ENCODE measurements at regions not wholly inside any gene's neighbourhood (a gene's known extent, or its start where the extent isn't known, plus 50 kb on each side); places are given as distances from the start of the nearest gene placed in this dataset.

DNA sequence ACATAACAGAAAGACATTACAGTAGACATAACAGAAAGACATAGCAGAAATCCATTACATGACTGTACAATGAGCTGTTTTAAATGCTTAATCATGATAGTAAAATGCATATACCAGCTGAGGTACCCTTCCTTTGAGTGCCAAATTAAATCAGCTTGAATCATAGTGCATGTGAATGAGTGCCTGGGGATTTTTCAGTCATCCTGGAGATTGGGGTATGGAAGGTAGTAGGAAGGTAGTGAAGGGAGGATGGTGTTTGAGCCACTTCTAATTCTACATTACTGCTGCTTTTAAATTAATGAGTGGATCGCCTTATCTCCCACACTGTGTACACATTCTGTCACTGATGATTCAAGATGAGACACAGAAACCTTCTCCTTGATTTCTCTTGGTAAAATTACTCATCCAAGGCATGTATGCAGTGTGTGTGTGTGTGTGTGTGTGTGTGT is 534.2 kb downstream of the LRFN5 start:
- intact Hi-C loops (cut with DNase I), result no loop called here
- Histone ChIP-seq H3K4me3 (ENCODE audit: low read length in 3 of 3) (no peak overlapping the region), H3K27me3 (ENCODE audit: control insufficient read depth, insufficient read depth, low read length) (no peaks in the 10 kb centered on the region), H3K4me1 (ENCODE audit: control insufficient read depth in 2 of 3, insufficient read depth in 2 of 3, low read depth in 1 of 3, low read length in 3 of 3) (no peaks in the 10 kb centered on the region), H3K9me3 (ENCODE audit: control insufficient read depth in 2 of 3, insufficient read depth in 1 of 3, low read length in 3 of 3) (no peaks in the 10 kb centered on the region), H3K27ac (ENCODE audit: low read depth in 2 of 2, low read length in 2 of 2) (no peak overlapping the region), H3K36me3 (ENCODE audit: control insufficient read depth in 2 of 3, insufficient read depth in 3 of 3, low read length in 3 of 3) (no peaks in the 10 kb centered on the region), H3K9ac (ENCODE audit: low read length in 3 of 3) (no peak overlapping the region)
- TF ChIP-seq, protein P1, sequence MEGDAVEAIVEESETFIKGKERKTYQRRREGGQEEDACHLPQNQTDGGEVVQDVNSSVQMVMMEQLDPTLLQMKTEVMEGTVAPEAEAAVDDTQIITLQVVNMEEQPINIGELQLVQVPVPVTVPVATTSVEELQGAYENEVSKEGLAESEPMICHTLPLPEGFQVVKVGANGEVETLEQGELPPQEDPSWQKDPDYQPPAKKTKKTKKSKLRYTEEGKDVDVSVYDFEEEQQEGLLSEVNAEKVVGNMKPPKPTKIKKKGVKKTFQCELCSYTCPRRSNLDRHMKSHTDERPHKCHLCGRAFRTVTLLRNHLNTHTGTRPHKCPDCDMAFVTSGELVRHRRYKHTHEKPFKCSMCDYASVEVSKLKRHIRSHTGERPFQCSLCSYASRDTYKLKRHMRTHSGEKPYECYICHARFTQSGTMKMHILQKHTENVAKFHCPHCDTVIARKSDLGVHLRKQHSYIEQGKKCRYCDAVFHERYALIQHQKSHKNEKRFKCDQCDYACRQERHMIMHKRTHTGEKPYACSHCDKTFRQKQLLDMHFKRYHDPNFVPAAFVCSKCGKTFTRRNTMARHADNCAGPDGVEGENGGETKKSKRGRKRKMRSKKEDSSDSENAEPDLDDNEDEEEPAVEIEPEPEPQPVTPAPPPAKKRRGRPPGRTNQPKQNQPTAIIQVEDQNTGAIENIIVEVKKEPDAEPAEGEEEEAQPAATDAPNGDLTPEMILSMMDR (IDR thresholded peaks at IDR 0.05; ENCODE audit: borderline replicate concordance, extremely low read depth, insufficient read depth), result no peak
- DNase-seq (no peak), FAIRE-seq (no peak)

DNA sequence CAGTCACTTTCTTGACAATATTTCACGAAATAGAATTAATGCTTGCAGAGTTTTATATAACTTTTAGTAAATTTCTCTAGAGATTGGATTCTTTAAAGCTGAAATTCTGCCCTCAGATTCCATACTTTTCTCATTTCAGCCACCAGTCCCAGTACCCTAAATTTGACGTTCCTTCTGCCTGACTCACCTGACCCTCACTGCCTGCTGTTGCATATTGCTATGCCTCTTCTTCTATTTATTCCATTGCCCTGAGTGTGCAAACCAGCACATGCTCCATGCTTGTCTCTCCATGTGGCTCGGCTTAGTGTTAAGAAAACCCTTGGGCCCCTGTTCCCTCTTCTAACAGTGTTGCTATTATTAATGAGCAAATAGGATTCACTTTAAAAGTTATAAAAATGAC is 533.3 kb downstream of the LRFN5 start:
- Histone ChIP-seq H3K9ac (ENCODE audit: low read length in 3 of 3) (no peak overlapping the region), H3K4me1 (ENCODE audit: control insufficient read depth in 2 of 3, insufficient read depth in 2 of 3, low read depth in 1 of 3, low read length in 3 of 3) (no peaks in the 10 kb centered on the region), H3K36me3 (ENCODE audit: control insufficient read depth in 2 of 3, insufficient read depth in 3 of 3, low read length in 3 of 3) (no peaks in the 10 kb centered on the region), H3K27me3 (ENCODE audit: control insufficient read depth, insufficient read depth, low read length) (no peaks in the 10 kb centered on the region), H3K4me3 (ENCODE audit: low read length in 3 of 3) (no peak overlapping the region), H3K9me3 (ENCODE audit: control insufficient read depth in 2 of 3, insufficient read depth in 1 of 3, low read length in 3 of 3) (no peaks in the 10 kb centered on the region), H3K27ac (ENCODE audit: low read depth in 2 of 2, low read length in 2 of 2) (no peak overlapping the region)
- intact Hi-C loops (cut with DNase I), result no loop called here
- DNase-seq, result no peak
- no peak for FAIRE-seq
- TF ChIP-seq, protein P1 (IDR thresholded peaks at IDR 0.05; ENCODE audit: borderline replicate concordance, extremely low read depth, insufficient read depth), result no peak

DNA sequence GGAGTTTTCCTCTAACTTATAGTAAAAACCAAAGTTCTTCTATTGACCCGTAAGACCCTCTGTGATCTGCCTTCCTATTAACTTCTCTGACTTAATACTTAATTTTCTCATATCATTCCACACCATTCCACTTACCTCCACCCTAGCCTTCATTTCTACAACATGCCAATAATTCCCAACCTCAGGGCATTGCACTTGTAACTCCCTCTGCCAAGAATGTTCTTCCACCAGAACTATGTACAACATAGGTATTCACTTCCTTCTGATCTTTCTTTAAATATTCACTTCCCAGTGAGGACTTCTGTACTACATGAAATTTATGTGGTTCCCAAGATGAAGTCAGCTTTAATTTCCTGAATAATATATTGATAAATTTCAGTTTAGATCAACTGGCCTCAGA is 531.7 kb downstream of the LRFN5 start:
- TF ChIP-seq, protein P1 (IDR thresholded peaks at IDR 0.05; ENCODE audit: borderline replicate concordance, extremely low read depth, insufficient read depth), result no peak
- intact Hi-C loops (cut with DNase I), result no loop called here
- no peak for FAIRE-seq
- no peak overlapping the region for H3K9ac ChIP-seq (ENCODE audit: low read length in 3 of 3)
- H3K9me3 ChIP-seq (ENCODE audit: control insufficient read depth in 2 of 3, insufficient read depth in 1 of 3, low read length in 3 of 3), result no peaks in the 10 kb centered on the region
- no peaks in the 10 kb centered on the region for H3K36me3 ChIP-seq (ENCODE audit: control insufficient read depth in 2 of 3, insufficient read depth in 3 of 3, low read length in 3 of 3)
- no peaks in the 10 kb centered on the region for H3K4me1 ChIP-seq (ENCODE audit: control insufficient read depth in 2 of 3, insufficient read depth in 2 of 3, low read depth in 1 of 3, low read length in 3 of 3)
- DNase-seq, result no peak
- H3K27me3 ChIP-seq (ENCODE audit: control insufficient read depth, insufficient read depth, low read length), result no peaks in the 10 kb centered on the region
- no peak overlapping the region for H3K4me3 ChIP-seq (ENCODE audit: low read length in 3 of 3)
- no peak overlapping the region for H3K27ac ChIP-seq (ENCODE audit: low read depth in 2 of 2, low read length in 2 of 2)

- no peaks in the 10 kb centered on the region for H3K36me3 ChIP-seq (ENCODE audit: control insufficient read depth in 2 of 3, insufficient read depth in 3 of 3, low read length in 3 of 3)
- H3K4me1 ChIP-seq (ENCODE audit: control insufficient read depth in 2 of 3, insufficient read depth in 2 of 3, low read depth in 1 of 3, low read length in 3 of 3), result no peaks in the 10 kb centered on the region
- intact Hi-C loops (cut with DNase I), result no loop called here
- no peaks in the 10 kb centered on the region for H3K27me3 ChIP-seq (ENCODE audit: control insufficient read depth, insufficient read depth, low read length)
- no peak overlapping the region for H3K4me3 ChIP-seq (ENCODE audit: low read length in 3 of 3)
- H3K27ac ChIP-seq (ENCODE audit: low read depth in 2 of 2, low read length in 2 of 2), result no peak overlapping the region
- TF ChIP-seq, protein P1 (IDR thresholded peaks at IDR 0.05; ENCODE audit: borderline replicate concordance, extremely low read depth, insufficient read depth), result no peak
- H3K9me3 ChIP-seq (ENCODE audit: control insufficient read depth in 2 of 3, insufficient read depth in 1 of 3, low read length in 3 of 3), result peaks cover 0 to 3% (median 0%) of the 10 kb centered on the region in 3 donors
- no peak for DNase-seq
- FAIRE-seq, result no peak
- H3K9ac ChIP-seq (ENCODE audit: low read length in 3 of 3), result no peak overlapping the region
These were observed 524.1 kb downstream of the LRFN5 start for GRCh38 chr14:42130815-42131214.

Data from kidney (tissue), 13 donors.